GM19452 (cell line): ENCODE measurements at regions not wholly inside any gene's neighbourhood (a gene's known extent, or its start where the extent isn't known, plus 50 kb on each side); places are given as distances from the start of the nearest gene placed in this dataset.

Experiments used
- ATAC-seq: cut with Tn5 transposase; IDR thresholded peaks from one replicate; pipeline ENCODE4 v1.9.1; 2021; ENCODE audit not compliant: unreplicated experiment

DNA sequence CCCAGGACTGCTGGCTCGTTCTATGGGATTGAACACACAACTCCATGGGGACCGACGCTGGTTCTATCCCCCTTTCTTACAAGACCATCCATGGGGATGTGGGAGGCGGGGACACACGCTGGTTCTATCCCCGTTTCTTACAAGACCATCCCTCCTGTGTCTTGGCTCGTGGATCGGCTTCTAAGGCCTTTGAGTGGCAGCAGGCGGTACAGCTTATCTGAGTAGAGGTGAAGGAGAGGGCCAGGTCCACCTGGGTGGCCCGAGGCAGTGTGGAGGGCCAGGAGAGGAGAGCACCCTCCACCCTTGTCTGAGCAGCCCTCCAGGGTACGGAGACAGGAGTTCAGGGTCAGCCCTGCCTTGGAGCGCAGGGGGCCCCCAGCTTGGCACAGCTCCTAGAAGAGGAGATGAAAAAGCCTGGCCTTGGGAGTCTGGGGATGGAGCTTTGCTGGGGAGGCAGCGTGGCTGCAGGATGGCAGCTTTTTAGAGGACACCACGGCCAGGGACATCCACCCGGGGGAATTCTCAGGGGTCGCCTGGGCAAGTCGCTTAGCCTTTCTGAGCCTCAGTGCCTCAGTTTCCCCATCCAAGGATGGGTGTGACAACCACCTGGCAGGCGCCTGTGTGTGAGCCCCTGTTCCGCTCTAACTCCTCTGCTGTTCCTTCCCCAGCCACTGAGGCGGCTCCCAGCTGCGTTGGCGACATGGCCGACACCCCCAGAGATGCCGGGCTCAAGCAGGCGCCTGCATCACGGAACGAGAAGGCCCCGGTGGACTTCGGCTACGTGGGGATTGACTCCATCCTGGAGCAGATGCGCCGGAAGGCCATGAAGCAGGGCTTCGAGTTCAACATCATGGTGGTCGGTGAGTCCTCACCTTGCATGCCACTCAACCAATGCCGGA lies 341.0 kb downstream of the SEC14L1 start:
- no peak for ATAC-seq

- no peak for ATAC-seq
Observed at GRCh38 chr17:77482375-77483127, 341.8 kb downstream of the SEC14L1 start.

DNA sequence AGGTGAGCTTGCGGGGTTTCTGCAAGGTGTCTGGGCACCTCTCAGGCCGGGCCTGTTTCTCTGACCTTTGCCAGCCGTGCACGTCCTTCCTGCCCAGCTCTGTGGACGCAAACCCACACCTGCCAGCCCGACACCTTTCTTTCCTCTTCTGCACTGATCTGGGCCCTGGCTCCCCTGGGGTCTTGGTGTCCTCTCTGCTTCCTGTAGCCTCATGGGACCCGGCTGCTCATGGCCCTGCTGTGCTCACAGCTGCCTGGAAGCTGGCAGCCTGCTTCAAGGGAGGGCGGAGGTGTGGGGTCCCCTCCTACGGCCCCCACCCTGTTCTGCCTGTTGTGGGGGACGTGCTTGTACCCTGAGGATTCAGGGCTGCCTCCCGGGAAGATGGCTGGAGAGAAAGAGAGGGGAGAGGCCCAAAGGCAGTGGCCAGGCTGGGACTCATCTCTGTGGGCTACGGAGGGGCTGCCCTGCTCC lies 342.4 kb downstream of the SEC14L1 start:
- ATAC-seq, result no peak

DNA sequence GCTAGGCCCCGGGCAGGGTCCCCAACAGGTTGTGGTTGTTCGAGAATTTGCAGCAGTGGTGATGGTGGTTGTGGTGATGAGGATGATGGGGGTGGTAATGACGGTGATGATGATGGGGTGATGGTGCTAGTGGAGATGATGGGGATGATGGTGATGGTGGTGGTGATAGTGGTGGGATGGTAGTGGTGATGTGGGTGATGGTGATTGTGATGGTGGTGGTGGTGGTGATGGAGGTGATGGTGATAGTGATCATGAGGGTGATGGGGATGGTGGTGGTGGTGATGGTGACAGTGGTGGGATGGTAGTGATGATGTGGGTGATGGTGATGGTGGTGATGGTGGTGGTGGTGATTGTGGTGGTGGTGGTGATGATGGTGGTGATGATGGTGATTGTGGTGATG lies 343.3 kb downstream of the SEC14L1 start:
- ATAC-seq, result no peak

GRCh38 chr17:77485089-77485833 lies 344.5 kb downstream of the SEC14L1 start:
- no peak for ATAC-seq

DNA sequence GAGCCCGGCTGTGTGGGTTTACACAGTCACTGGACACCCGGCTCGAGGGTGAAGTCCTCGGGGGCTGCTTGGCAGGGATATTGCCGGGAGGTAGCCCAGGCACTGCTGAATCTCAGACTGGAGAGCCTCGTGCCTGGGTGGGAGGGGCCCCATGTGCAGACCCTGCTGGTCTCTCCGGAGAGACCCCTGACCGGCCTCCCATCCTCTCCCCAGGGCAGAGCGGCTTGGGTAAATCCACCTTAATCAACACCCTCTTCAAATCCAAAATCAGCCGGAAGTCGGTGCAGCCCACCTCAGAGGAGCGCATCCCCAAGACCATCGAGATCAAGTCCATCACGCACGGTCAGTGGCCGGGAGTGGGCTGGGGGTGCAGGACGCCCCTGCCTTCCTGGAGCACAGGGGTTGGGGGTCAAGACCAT lies 346.5 kb downstream of the SEC14L1 start:
- ATAC-seq, result no peak

- ATAC-seq, result no peak
Observed at GRCh38 chr17:77487677-77488530, 347.1 kb downstream of the SEC14L1 start.

- no peak for ATAC-seq
Observed at GRCh38 chr17:77488531-77489238, 347.9 kb downstream of the SEC14L1 start.

DNA sequence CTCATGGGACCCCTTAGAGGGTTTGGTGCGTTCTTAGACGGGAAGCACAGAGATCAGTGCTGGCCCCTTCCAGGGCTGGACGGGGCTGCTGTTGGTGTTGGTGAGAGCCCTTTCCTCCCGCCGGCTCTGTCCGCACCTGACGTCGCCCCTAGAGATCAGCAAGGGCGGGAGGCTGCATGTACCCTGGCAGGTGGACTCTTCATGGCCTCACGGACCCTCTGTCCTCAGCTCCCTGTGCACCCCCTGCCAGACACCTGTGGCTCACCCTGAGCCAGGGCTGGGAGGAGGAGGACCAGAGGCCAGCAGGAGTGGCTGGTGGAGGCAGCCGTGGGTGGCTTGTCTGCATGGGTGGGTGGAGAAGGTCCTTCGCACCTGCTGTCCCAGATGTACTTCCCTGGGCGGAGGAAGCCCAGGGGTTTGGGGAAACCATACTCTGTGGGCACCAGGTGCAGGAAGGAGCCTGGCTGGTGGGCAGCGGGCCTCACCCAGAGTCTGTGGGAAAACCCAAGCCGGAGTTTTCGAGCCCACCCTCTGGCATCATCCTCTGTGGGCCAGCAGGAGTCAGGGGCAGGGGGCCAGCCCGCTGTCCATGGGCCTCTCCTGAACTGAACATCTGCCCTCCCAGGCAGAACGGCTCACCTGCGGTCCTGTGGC lies 348.6 kb downstream of the SEC14L1 start:
- no peak for ATAC-seq

- ATAC-seq, result no peak
Observed at GRCh38 chr17:77489893-77490255, 349.1 kb downstream of the SEC14L1 start.

DNA sequence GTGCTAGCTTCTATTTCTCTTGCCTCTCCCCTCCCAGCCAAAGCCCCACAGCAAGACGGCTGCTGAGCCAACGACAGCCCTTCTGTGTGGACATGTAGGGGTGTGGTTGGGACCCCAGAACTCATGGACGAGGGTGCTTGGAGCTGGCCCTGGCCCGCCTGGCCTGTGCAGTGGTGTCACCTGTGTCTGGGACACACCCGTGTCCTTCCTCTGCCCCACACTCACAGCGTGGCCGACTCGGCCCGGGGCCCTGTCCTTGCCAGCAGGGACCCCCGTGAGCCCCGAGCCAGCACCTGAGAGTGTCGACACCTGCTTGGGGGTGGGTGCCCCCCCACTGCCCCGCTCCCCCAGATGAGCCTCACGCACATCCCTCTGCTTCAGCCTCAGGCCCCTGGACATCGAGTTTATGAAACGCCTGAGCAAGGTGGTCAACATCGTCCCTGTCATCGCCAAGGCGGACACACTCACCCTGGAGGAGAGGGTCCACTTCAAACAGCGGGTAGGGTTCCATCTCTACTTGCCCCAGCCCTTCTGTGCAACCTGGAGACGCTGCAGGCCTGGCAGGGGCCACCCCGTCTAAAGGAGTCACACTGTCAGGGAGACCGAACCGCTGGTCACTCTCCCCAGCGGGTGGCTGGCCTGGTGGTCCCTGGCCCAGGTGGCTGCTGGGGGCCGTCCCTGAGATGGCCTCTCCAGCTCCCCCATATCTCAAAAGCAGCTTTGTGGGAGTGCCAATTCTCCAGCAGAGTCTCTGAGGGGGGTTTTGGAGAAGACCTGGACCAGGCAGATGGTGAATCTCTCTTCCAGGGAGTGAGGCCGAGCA lies 349.8 kb downstream of the SEC14L1 start:
- no peak for ATAC-seq

DNA sequence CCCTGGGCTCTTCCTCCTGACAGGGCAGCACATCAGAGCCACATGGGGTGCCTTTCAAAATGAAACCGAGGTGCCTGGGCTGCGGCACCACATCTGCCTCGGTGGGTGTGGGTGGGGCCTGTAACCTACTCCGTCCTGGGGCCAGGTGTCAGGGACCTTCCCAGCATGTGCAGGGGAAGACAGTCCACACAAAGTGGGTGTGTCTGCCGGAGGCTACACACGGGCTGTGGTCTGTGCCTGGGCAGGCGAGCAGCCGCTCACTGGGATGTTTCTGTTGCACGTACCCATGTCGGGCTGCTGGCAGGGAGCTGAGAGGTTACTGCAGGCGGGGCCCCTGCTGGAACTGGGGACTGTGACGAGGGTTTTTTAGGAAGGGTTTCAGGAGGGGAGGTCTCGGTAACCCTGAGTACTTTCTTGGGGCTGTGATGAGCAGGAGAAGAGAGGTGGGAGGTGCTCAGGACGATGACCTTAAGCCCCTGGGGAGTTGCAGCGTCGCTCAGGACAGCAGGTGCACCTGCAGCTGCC lies 351.2 kb downstream of the SEC14L1 start:
- no peak for ATAC-seq

GRCh38 chr17:77492446-77493237 lies 351.9 kb downstream of the SEC14L1 start:
- ATAC-seq, result no peak

DNA sequence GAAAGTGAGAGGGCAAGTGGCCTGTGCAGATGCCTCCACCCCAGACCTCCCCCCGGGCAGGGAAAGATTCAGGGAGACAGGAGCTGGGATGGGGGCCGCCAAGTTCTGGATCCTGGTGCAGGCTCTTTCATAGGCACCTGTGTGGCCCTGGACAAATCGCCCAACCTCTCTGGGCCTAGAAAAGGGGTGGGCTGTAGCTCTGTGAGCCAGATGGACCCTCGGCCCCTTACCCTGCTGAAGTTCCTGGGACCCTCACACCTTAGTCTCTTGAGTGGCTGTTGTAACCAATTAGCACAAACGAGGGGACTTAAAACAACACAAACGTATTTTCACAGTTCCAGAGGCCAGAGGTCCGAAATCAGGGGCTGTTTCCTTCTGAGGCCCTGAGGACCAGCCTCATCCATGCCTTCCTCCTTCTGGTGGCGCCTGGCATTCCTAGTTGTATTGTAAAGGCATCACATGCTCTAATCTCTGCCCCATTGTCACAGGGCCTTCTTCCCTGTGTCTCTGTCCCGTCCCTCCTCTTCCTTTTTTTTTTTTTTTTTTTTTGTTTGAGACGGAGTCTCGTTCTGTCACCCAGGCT lies 352.6 kb downstream of the SEC14L1 start:
- ATAC-seq, result no peak

GRCh38 chr17:77493901-77494663 lies 353.3 kb downstream of the SEC14L1 start:
- no peak for ATAC-seq

- ATAC-seq, result no peak
Observed at GRCh38 chr17:77494664-77495435, 354.1 kb downstream of the SEC14L1 start.
